NCI-H510A treated with DMSO at 0.1 percent for 48 hours (cell line): ENCODE measurements at regions not wholly inside any gene's neighbourhood (a gene's known extent, or its start where the extent isn't known, plus 50 kb on each side); places are given as distances from the start of the nearest gene placed in this dataset.
A peak's percentile ranks its signal among the peaks of the same experiment; 100 is the strongest.

ENCODE experiments used
- DNase-seq: peaks from one replicate; lab custom pipeline; 2025; lab: John Stamatoyannopoulos, UW

GRCh38 chr1:213643360-213643759 is 344.4 kb upstream of the PROX1 start:
- no peak for DNase-seq

- DNase-seq: no peak
Measured at GRCh38 chr1:213647864-213648650, 339.7 kb upstream of the PROX1 start.

- DNase-seq: peak; percentile 82
Measured at GRCh38 chr1:213649373-213649772, 338.4 kb upstream of the PROX1 start.

- no peak for DNase-seq
Measured at GRCh38 chr1:213650603-213651002, 337.2 kb upstream of the PROX1 start.

- DNase-seq: peak; percentile 89
Measured at GRCh38 chr1:213651077-213651476, 336.7 kb upstream of the PROX1 start.

GRCh38 chr1:213652109-213652508 is 335.7 kb upstream of the PROX1 start:
- no peak for DNase-seq

GRCh38 chr1:213656039-213656438 is 331.7 kb upstream of the PROX1 start:
- DNase-seq: no peak

GRCh38 chr1:213656503-213656902 is 331.3 kb upstream of the PROX1 start:
- no peak for DNase-seq

GRCh38 chr1:213657013-213657412 is 330.8 kb upstream of the PROX1 start:
- no peak for DNase-seq

- DNase-seq: peak; percentile 61
Measured at GRCh38 chr1:213657879-213658278, 329.9 kb upstream of the PROX1 start.

- peak; percentile 61 for DNase-seq
Measured at GRCh38 chr1:213658457-213658856, 329.3 kb upstream of the PROX1 start.

GRCh38 chr1:213659580-213660547 is 327.9 kb upstream of the PROX1 start:
- DNase-seq: no peak

GRCh38 chr1:213661302-213661701 is 326.5 kb upstream of the PROX1 start:
- DNase-seq: peak; percentile 35

GRCh38 chr1:213666113-213666512 is 321.7 kb upstream of the PROX1 start:
- DNase-seq: peak; percentile 85

- no peak for DNase-seq
Measured at GRCh38 chr1:213666922-213667321, 320.9 kb upstream of the PROX1 start.

GRCh38 chr1:213669512-213669911 is 318.3 kb upstream of the PROX1 start:
- no peak for DNase-seq

GRCh38 chr1:213669964-213670691 is 317.6 kb upstream of the PROX1 start:
- DNase-seq: peak; percentile 95

- no peak for DNase-seq
Measured at GRCh38 chr1:213670692-213671023, 317.1 kb upstream of the PROX1 start.

- DNase-seq: no peak
Measured at GRCh38 chr1:213675043-213675442, 312.7 kb upstream of the PROX1 start.

- no peak for DNase-seq
Measured at GRCh38 chr1:213676736-213677135, 311.0 kb upstream of the PROX1 start.

GRCh38 chr1:213678348-213678747 is 309.4 kb upstream of the PROX1 start:
- DNase-seq: no peak

GRCh38 chr1:213678753-213679152 is 309.0 kb upstream of the PROX1 start:
- DNase-seq: no peak
